Right forelimb (tissue), 1 donor: ENCODE measurements at regions not wholly inside any gene's neighbourhood (a gene's known extent, or its start where the extent isn't known, plus 50 kb on each side); places are given as distances from the start of the nearest gene placed in this dataset.
A peak's percentile ranks its signal among the peaks of the same experiment; 100 is the strongest.

Experiments
- DNase-seq: peaks from one replicate; pipeline ENCODE4 v3.0.0-alpha.2; 2018

- DNase-seq = no peak
Observed at GRCh38 chr22:49179886-49180682, 647.6 kb downstream of the BRD1 start.

GRCh38 chr22:49179175-49179574, 648.5 kb downstream of the BRD1 start:
- no peak for DNase-seq

- no peak for DNase-seq
Observed at GRCh38 chr22:49178246-49179005, 649.2 kb downstream of the BRD1 start.

GRCh38 chr22:49177666-49178065, 650.0 kb downstream of the BRD1 start:
- DNase-seq = no peak

- DNase-seq = no peak
Observed at GRCh38 chr22:49176956-49177355, 650.7 kb downstream of the BRD1 start.

- DNase-seq = no peak
Observed at GRCh38 chr22:49170053-49170452, 657.6 kb downstream of the BRD1 start.

GRCh38 chr22:49169074-49169744, 658.5 kb downstream of the BRD1 start:
- no peak for DNase-seq

- DNase-seq = no peak
Observed at GRCh38 chr22:49168219-49168813, 659.4 kb downstream of the BRD1 start.

GRCh38 chr22:49166746-49167145, 660.9 kb downstream of the BRD1 start:
- DNase-seq = no peak

- no peak for DNase-seq
Observed at GRCh38 chr22:49166211-49166610, 661.5 kb downstream of the BRD1 start.

GRCh38 chr22:49164773-49165320, 662.8 kb downstream of the BRD1 start:
- DNase-seq = no peak

- DNase-seq = no peak
Observed at GRCh38 chr22:49163960-49164690, 663.5 kb downstream of the BRD1 start.

GRCh38 chr22:49163258-49163959, 664.3 kb downstream of the BRD1 start:
- no peak for DNase-seq

GRCh38 chr22:49162841-49163240, 664.8 kb downstream of the BRD1 start:
- DNase-seq = no peak

GRCh38 chr22:49161002-49161850, 666.4 kb downstream of the BRD1 start:
- no peak for DNase-seq

- peak; percentile 2 for DNase-seq
Observed at GRCh38 chr22:49160261-49161001, 667.2 kb downstream of the BRD1 start.

- no peak for DNase-seq
Observed at GRCh38 chr22:49159711-49160110, 668.0 kb downstream of the BRD1 start.

GRCh38 chr22:49158741-49159564, 668.7 kb downstream of the BRD1 start:
- DNase-seq = no peak
